ENCODE measurements at regions not wholly inside any gene's neighbourhood (a gene's known extent, or its start where the extent isn't known, plus 50 kb on each side); places are given as distances from the start of the nearest gene placed in this dataset.

- TF ChIP-seq POLR2A (IDR thresholded peaks at IDR 0.05) (no peak), CTCF (IDR thresholded peaks at IDR 0.05) (no peak)
Observed at GRCh38 chr10:120987359-120987758, 136.2 kb downstream of the WDR11 start.
